HCT116 (cell line): ENCODE measurements at regions not wholly inside any gene's neighbourhood (a gene's known extent, or its start where the extent isn't known, plus 50 kb on each side); places are given as distances from the start of the nearest gene placed in this dataset.

Experiments used
- ATAC-seq: fragments of 200-7000 bp; cut with Tn5 transposase; 2 replicates; pipeline ENCODE4 v1.9.1; 2020; ENCODE audit warnings: mild to moderate bottlenecking, moderate library complexity
- BruUV-seq: library from RNA; stranded (reverse); fragments of 400-500 nt; replicated peaks from 2 replicates; lab custom pipeline; 2021; lab: Mats Ljungman, UMichigan
- CTCF ChIA-PET: fragments of 300-600 bp; sonication (Branson Sonifier 250); formaldehyde crosslinking; loops from one replicate; lab custom pipeline; 2021; ENCODE audit warnings: antibody characterized with exemption; lab: Charles Lee
- POLR2A ChIA-PET: fragments of 300-600, 350-600 bp; sonication (Branson Sonifier 250); formaldehyde crosslinking; loops from one replicate; lab custom pipeline; 2021; ENCODE audit warnings: antibody characterized with exemption; lab: Charles Lee
- RAD21 ChIA-PET, 2 experiments: fragments of 300-600 bp; sonication (Branson Sonifier 250); formaldehyde crosslinking; loops; one replicate each; lab custom pipeline; 2023; ENCODE audit warnings: low total read pairs in 2 of 2; ENCODE audit not compliant: uncharacterized antibody in 2 of 2, unreplicated experiment in 2 of 2, low non-redundant PET in 1 of 2; lab: Charles Lee
- DNase-seq: peaks from one replicate; pipeline ENCODE4 v3.0.0-alpha.2; 2010; ENCODE audit warnings: low read depth, low spot score
- H2AFZ ChIP-seq: fragments of 200-600 bp; shearing (Covaris generic), sonication (generic); 2 replicates; pipeline ENCODE4 v1.6.1; 2017; ENCODE audit warnings: low read depth, mixed run types, mixed read lengths, antibody characterized with exemption, low read length; ENCODE audit not compliant: poor library complexity, severe bottlenecking
- H3K27ac ChIP-seq: 2 replicates; pipeline ENCODE4 v1.5.1; 2012; ENCODE audit warnings: low read depth, low read length
- H3K27me3 ChIP-seq: fragments of 200-600 bp; sonication (generic); 2 replicates; pipeline ENCODE4 v1.6.1; 2016; ENCODE audit warnings: mixed run types, low read length, mixed read lengths; ENCODE audit not compliant: insufficient read depth
- H3K36me3 ChIP-seq, 2 experiments: fragments of 200-500 bp in 1 of 2; fragments of 200-600 bp in 1 of 2; sonication (Bioruptor generic) in 1 of 2; sonication (generic) in 1 of 2; 2 replicates each; pipeline versions ENCODE4 v1.5.1 to v1.6.1; 2014 to 2016; ENCODE audit warnings: low read length in 2 of 2, inconsistent platforms in 1 of 2, mixed read lengths in 1 of 2, mixed run types in 1 of 2; ENCODE audit not compliant: insufficient read depth in 2 of 2, control insufficient read depth in 1 of 2
- H3K4me1 ChIP-seq, 2 experiments: fragments of 200-600 bp in 1 of 2; sonication (generic) in 1 of 2; 2 replicates each; pipeline versions ENCODE4 v1.5.1 to v1.6.1; 2012 to 2017; ENCODE audit warnings: low read length in 2 of 2, inconsistent platforms in 1 of 2, mild to moderate bottlenecking in 1 of 2, mixed read lengths in 1 of 2, mixed run types in 1 of 2, moderate library complexity in 1 of 2; ENCODE audit not compliant: insufficient read depth in 2 of 2, control insufficient read depth in 1 of 2
- H3K4me2 ChIP-seq: fragments of 200-600 bp; sonication (generic); 2 replicates; pipeline ENCODE4 v1.6.1; 2017; ENCODE audit warnings: mixed run types, low read length, mixed read lengths
- H3K4me3 ChIP-seq, 2 experiments: fragments of 200-600 bp in 1 of 2; sonication (generic) in 1 of 2; replicated peaks in 1 of 2; 2 replicates each; pipeline ENCODE4 v1.5.1; 2011 to 2016; ENCODE audit warnings: low read length in 2 of 2, control low read depth in 1 of 2, low read depth in 1 of 2, mild to moderate bottlenecking in 1 of 2, mixed read lengths in 1 of 2, mixed run types in 1 of 2
- H3K79me2 ChIP-seq: fragments of 200-600 bp; sonication (generic); 2 replicates; pipeline ENCODE4 v1.6.1; 2017; ENCODE audit warnings: mild to moderate bottlenecking, mixed run types, low read length, moderate library complexity, mixed read lengths; ENCODE audit not compliant: insufficient read depth
- H3K9ac ChIP-seq: fragments of 200-600 bp; sonication (generic); 2 replicates; pipeline ENCODE4 v1.6.1; 2016; ENCODE audit warnings: low read length, mixed read lengths
- H3K9me2 ChIP-seq: fragments of 200-600 bp; sonication (generic), shearing (Covaris generic); 2 replicates; pipeline ENCODE4 v1.6.1; 2017; ENCODE audit warnings: mixed run types, mild to moderate bottlenecking, moderate library complexity; ENCODE audit not compliant: insufficient read depth
- H3K9me3 ChIP-seq, 2 experiments: fragments of 200-500 bp in 1 of 2; fragments of 200-600 bp in 1 of 2; sonication (Bioruptor generic) in 1 of 2; sonication (generic) in 1 of 2; 2 replicates each; pipeline ENCODE4 v1.6.1; 2014 to 2017; ENCODE audit warnings: low read length in 2 of 2, mixed read lengths in 2 of 2, inconsistent platforms in 1 of 2, low read depth in 1 of 2, mild to moderate bottlenecking in 1 of 2, mixed run types in 1 of 2, moderate library complexity in 1 of 2; ENCODE audit not compliant: control insufficient read depth in 1 of 2, insufficient read depth in 1 of 2
- H4K20me1 ChIP-seq: fragments of 200-600 bp; sonication (generic), shearing (Covaris generic); 2 replicates; pipeline ENCODE4 v1.6.1; 2017; ENCODE audit warnings: mixed run types, mild to moderate bottlenecking, moderate library complexity; ENCODE audit not compliant: insufficient read depth
- ATF3 ChIP-seq: IDR thresholded peaks from 2 replicates; pipeline ENCODE4 v1.6.1; 2012
- CBX3 ChIP-seq: IDR thresholded peaks from 2 replicates; pipeline ENCODE4 v1.6.1; 2012; ENCODE audit warnings: low read depth
- CEBPB ChIP-seq: IDR thresholded peaks from 2 replicates; pipeline ENCODE4 v1.6.1; 2012; ENCODE audit warnings: low read depth
- CTCF ChIP-seq, 3 experiments: fragments of 200-600 bp in 1 of 3; sonication (generic) in 1 of 3; IDR thresholded peaks in 2 of 3; conservative IDR thresholded peaks in 1 of 3; 2 replicates each; pipeline ENCODE4 v1.5.1; 2012 to 2017; ENCODE audit warnings: low read depth in 2 of 3, low read length in 2 of 3, antibody characterized with exemption in 1 of 3, borderline replicate concordance in 1 of 3, control low read depth in 1 of 3, mild to moderate bottlenecking in 1 of 3, mixed read lengths in 1 of 3, mixed run types in 1 of 3, moderate library complexity in 1 of 3; ENCODE audit not compliant: insufficient read depth in 1 of 3
- EZH2 ChIP-seq: fragments of 200-600 bp; sonication (generic); IDR thresholded peaks from 2 replicates; pipeline ENCODE4 v1.6.1; 2017; ENCODE audit warnings: antibody characterized with exemption, mixed run types
- FOSL1 ChIP-seq: IDR thresholded peaks from 2 replicates; pipeline ENCODE4 v1.6.1; 2012; ENCODE audit warnings: low read depth
- JUND ChIP-seq: IDR thresholded peaks from 2 replicates; pipeline ENCODE4 v1.6.1; 2012
- MAX ChIP-seq: IDR thresholded peaks from 2 replicates; pipeline ENCODE4 v1.6.1; 2012
- POLR2AphosphoS5 ChIP-seq: IDR thresholded peaks from 2 replicates; pipeline ENCODE4 v1.6.1; 2011; ENCODE audit warnings: mild to moderate bottlenecking, low read depth, low read length, moderate library complexity
- RAD21 ChIP-seq: IDR thresholded peaks from 2 replicates; pipeline ENCODE4 v1.6.1; 2012; ENCODE audit warnings: low read depth, mild to moderate bottlenecking
- SIN3A ChIP-seq: IDR thresholded peaks from 2 replicates; pipeline ENCODE4 v1.6.1; 2012; ENCODE audit warnings: low read depth
- SP1 ChIP-seq: IDR thresholded peaks from 2 replicates; pipeline ENCODE4 v1.6.1; 2012; ENCODE audit warnings: low read depth
- ZNF274 ChIP-seq: fragments of 200-500 bp; sonication (Bioruptor generic); IDR thresholded peaks from 2 replicates; pipeline ENCODE4 v1.6.1; 2014; ENCODE audit warnings: mild to moderate bottlenecking, low read depth, low read length, inconsistent platforms
- intact Hi-C: fragments of 100-400 bp; cut with micrococcal nuclease; formaldehyde crosslinking; loops from 2 replicates; pipeline ENCODE4 v1.10.0; 2022

GRCh38 chr4:24175707-24176106 is 285.9 kb upstream of the PPARGC1A start:
- ChIA-PET CTCF (no interaction called here), POLR2A (no interaction called here), RAD21 (no interaction called here)
- H3K4me1 ChIP-seq: no peaks in the 10 kb centered on the region
- no peak for DNase-seq
- H3K79me2 ChIP-seq: no peaks in the 10 kb centered on the region
- TF ChIP-seq SIN3A: no peak
- TF ChIP-seq POLR2AphosphoS5: no peak
- TF ChIP-seq CEBPB: no peak
- no peak for TF ChIP-seq FOSL1
- TF ChIP-seq MAX: no peak
- TF ChIP-seq CBX3: no peak
- no peak for TF ChIP-seq JUND
- TF ChIP-seq ATF3: no peak
- TF ChIP-seq SP1: no peak
- no peak for TF ChIP-seq EZH2
- TF ChIP-seq CTCF (IDR thresholded peaks at IDR 0.05 in 2 of 3, conservative IDR thresholded peaks at IDR 0.05 in 1 of 3; ENCODE audit: borderline replicate concordance in 1 of 3, insufficient read depth in 1 of 3, low read depth in 2 of 3, low read length in 2 of 3): no peak
- TF ChIP-seq RAD21: no peak
- no peak for TF ChIP-seq ZNF274
- no peak overlapping the region for H3K9ac ChIP-seq
- H3K36me3 ChIP-seq: no peaks in the 10 kb centered on the region
- H4K20me1 ChIP-seq: no peaks in the 10 kb centered on the region; the same call in 1 of the 2 replicates
- ATAC-seq: no peak
- H3K27me3 ChIP-seq: no peaks in the 10 kb centered on the region
- no peak overlapping the region for H3K4me3 ChIP-seq
- H3K9me3 ChIP-seq: no peaks in the 10 kb centered on the region
- no peak overlapping the region for H2AFZ ChIP-seq
- H3K9me2 ChIP-seq: no peaks in the 10 kb centered on the region
- intact Hi-C loops: no loop called here
- no TSS peak for BruUV-seq
- H3K4me2 ChIP-seq: no peak overlapping the region
- no peak overlapping the region for H3K27ac ChIP-seq
